ENCODE measurements at regions not wholly inside any gene's neighbourhood (a gene's known extent, or its start where the extent isn't known, plus 50 kb on each side); places are given as distances from the start of the nearest gene placed in this dataset.

- TF ChIP-seq ZFP36 (IDR thresholded peaks at IDR 0.05; ENCODE audit: borderline replicate concordance, partially characterized antibody) (no peak), CTCF (IDR thresholded peaks at IDR 0.05) (no peak), MAFK (IDR thresholded peaks at IDR 0.05; ENCODE audit: partially characterized antibody) (no peak), REST (IDR thresholded peaks at IDR 0.05) (no peak), BCL3 (IDR thresholded peaks at IDR 0.05) (no peak), EP300 (IDR thresholded peaks at IDR 0.05) (no peak), USF2 (IDR thresholded peaks at IDR 0.05) (no peak), POLR2A (IDR thresholded peaks at IDR 0.05; ENCODE audit: low read length) (no peak), KDM1A (IDR thresholded peaks at IDR 0.05; ENCODE audit: low read depth) (no peak), RCOR1 (IDR thresholded peaks at IDR 0.05; ENCODE audit: low read depth, low read length) (no peak), KDM5A (IDR thresholded peaks at IDR 0.05) (no peak)
Measured at GRCh38 chr4:95636061-95636460, 87.3 kb upstream of the UNC5C start.
